GM19025 (cell line): ENCODE measurements at regions not wholly inside any gene's neighbourhood (a gene's known extent, or its start where the extent isn't known, plus 50 kb on each side); places are given as distances from the start of the nearest gene placed in this dataset.
"Not testable (repeated sequence)": the region's sequence is repeated elsewhere in the genome, so short reads cannot be mapped to it uniquely, and the experiment has no call there.

Experiments
- ATAC-seq: cut with Tn5 transposase; IDR thresholded peaks from one replicate; pipeline ENCODE4 v1.9.1; 2021; ENCODE audit warnings: mild to moderate bottlenecking, low read depth, moderate library complexity; ENCODE audit not compliant: unreplicated experiment

DNA sequence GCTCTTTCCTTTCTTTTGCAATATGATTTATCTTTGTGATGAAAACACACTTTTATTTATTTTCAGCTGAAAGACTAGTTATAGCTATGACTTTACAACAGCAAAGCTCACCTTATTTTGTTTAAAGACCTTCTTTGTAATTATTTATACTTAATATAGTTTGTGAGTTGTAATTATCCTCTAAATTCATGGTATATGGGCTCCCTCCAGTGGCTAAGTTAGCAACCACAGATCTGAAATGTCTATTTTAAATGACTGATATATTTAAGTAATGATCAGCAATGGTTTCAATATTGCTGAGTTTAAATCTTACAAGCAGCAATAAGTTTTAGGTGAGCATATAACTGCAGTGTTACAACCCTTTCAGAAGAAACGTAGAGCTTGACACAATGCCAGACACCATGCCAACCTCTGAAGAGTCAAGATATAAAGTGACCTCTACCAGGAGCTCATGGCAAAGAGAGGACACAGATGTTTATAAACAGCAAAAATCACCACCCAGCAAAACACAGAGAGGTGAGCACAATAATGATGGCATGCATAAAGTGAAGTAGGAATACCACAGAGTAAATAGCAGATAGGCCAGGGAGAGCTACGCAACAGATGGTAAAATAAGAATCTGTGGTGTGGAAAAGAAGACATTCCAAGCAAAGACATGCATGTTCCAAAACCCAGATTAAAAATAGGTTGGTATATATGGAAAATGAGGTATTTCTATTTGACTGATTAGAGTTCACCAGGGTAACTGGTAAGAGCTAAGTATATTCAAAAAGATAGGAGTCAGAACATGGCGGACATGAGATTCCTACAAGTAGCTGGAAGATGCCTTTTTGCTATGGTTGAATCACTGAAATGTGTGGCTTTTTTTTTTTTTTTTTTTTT is 143.7 kb upstream of the ZNF385D start:
- no peak for ATAC-seq

DNA sequence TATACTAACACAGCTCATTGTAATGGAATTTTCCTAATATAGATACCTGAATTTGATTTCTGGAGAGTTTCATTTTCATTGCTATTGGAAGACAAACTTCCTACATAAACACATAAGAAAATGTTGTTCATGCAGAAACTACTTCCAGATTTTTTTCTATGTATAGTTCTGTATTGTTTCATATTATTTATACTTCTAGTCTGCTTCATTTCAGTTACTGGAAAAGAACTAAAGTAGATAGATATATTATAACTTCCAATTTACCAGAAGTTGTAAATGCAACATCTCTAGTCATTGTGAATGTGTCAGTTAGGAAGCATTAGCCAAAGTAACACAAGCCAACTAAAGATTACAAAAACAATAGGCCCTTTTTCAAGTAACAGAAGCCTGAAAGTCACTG is 147.3 kb upstream of the ZNF385D start:
- no peak for ATAC-seq

DNA sequence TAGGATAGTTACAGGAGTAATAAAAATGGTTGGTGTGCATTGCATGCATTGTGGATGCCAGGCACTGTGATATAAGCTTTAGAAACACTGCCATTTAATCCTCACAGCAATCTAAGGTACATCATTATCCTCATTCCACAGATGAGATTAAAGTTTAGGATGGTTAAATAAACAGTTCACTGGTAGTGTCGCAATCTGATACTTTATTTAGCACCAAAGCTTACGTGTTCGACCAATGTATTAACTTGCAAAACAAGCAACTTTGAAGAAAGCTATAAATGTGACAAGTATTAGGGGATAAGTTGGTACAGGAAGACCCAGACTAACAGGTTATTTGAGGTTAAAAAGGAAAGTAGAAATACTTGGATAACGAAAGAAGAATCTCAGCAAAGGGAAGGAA is 150.5 kb upstream of the ZNF385D start:
- no peak for ATAC-seq

DNA sequence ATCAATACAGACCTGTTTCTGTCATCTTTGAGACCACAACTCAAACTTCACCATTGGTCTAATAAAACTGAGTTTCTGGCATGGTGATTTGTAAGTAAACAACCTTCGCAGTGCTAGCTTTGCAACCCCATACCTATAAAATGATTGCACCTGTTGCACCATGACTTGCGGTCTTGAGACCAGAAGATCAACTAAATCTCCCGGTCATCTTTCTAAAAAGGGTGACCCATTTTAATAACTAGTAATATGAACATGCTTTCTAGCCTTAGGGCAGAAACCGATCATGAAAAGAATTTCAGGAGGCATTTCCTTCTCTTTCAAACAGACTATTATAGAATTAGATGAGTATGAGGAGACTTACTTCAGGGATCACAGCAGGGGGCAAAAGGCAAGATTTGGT is 151.9 kb upstream of the ZNF385D start:
- no peak for ATAC-seq

DNA sequence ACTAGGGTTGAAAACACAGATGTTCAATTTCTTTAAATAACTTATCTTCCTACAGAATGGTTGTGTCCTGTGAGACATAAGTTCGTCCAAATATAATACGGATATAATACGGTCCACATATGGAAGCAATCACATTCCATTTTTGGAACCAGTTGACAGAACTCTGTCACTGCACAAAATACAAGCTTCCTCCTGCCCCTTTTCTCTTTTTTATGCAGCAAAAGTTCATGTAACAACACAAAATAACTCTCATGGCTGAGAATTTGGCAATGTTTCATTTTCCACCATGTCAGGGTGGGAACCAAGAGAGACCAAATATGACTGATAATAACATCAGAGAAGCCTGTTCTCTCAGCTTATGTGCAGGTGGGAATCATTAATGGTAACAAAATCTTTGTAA is 158.1 kb upstream of the ZNF385D start:
- ATAC-seq = no peak

DNA sequence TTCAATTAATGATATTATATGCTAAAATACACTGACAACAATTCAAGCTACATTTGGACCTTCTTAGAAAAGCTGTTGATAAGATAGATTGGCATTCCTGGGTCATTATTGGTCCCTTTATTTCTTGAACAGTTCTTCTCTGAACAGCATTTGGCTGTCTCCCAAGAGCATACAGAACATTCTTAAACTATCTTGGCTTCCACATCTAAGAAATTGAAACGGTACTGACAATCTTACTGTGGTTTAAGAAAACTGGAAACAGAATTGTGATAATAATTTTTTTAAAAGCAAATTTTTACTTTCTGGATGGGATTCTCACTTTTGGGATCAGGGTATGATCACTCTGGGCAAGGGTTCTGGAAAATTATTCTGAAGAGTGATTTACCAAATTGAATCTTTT is 161.7 kb upstream of the ZNF385D start:
- ATAC-seq = no peak

DNA sequence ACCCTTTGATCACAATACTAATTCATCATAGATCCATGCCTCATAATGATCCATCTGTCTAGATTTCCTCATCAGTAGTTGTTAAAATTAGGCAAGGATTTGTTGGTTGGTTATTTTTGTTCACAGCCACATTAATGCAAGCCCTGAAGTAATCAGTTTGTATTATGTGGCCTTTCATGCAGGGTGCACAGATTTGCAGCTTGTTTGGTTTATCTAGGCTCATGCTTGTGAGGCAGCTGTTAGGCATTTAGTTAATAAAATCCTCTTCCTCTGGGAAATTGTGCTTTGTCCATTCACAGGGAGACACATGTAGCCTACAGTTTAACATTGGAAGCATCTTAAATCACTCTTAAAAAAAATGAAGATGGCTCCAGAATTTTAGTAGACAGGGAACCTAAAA is 162.8 kb upstream of the ZNF385D start:
- ATAC-seq = no peak

DNA sequence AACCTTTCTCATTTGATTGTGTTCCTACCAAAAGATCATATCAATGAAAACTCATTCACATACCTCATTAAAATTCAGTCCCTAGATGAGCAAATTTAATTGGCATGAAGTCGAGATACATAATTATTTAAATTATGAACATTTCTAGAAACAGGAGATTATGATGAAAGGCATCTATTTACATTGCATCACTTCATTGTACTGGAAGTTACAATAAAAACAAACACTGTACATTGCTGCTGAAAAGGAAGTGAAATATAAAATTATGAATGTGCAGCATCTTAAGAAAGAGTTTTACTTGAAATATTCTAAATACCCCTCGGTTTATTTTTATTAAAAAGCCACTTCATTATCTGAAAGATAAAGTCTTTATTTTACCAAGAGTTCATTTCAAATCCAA is 163.4 kb upstream of the ZNF385D start:
- no peak for ATAC-seq

DNA sequence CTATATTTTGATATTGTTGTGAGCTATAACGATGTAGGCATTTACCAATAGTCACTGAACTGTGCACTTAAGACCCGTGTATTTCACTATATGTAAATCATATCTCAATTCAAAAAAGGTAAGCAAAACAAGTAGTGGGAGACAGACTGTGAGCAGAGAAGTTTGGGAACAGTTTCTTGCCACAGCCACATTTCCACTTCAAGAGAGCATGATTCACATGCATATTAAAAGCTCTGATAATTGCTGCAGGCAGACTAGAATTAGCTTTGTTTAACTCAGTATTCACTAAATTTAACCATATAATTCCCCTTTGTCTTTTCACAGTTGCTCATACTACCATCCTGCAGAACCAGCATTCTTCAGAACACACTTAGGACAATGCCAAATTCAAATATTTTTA is 168.4 kb upstream of the ZNF385D start:
- ATAC-seq = no peak

DNA sequence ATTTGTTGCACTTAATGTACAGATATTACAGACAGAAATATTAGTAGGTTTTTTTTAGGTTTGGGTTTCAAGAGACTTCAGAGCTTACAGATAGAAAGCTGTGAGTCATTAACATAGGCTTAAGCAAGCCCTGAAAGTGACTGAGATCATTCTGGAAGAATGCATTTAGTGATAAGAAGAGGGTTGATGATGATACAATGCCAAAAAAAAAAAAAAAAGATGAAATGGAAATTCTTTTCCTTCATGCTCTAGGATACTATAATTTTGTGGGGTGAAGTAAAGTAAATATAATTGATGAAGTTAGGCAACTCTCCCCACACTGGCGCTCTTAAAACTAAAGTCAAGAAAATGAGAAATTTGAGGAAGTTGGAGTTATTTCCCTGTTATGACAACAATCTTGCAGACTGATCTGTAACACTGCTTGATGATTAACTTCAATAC is 169.4 kb upstream of the ZNF385D start:
- no peak for ATAC-seq

DNA sequence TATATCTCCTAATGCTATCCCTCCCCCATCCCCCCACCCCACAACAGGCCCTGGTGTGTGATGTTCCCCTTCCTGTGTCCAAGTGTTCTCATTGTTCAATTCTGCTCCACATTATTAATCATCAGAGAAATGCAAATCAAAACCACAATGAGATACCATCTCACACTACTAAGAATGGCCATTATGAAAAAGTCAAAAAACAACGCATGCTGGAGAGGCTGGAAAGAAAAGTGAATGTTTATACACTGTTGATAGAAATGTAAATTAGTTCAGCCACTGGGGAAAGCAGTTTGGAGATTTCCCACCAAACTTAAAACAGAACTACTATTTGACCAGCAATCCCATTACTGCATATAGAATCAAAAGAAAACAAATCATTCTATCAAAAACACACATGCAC is 172.1 kb upstream of the ZNF385D start:
- ATAC-seq = not testable (repeated sequence)

DNA sequence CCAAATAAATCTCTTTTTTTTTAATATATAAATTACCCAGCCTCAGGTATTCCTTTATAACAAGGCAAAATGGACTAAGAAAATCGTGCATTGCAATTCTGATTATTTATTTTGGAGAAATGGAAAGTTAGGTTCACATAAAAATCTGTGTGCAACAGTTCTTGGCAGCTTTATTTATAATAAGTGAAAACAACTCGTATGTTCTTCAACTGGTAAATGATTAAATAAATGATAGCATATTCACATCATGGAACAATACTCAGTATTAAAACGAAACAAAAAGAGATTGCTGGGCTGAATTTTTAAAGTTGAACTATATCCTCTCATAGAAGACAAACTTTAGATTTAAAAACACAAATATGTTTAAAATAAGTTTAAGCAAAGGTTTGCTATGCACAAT is 176.3 kb upstream of the ZNF385D start:
- ATAC-seq = no peak

DNA sequence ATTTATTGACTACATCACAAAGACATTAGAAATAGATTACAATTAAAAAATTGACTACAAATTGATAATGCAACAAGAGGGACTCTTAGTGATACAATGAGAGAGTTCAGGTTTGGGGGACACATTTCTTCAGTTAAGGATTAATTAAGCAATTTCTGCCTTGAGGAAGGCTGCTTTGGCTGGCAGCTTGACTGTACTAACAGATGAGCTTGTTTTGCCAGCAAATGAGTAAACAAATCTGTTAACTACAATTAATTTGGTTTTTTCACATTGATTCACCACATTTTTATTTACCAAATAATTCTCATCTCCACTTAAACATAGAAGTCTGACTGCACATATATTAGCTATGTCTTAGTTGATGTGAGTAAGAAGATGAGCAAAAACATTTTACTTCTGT is 183.6 kb upstream of the ZNF385D start:
- ATAC-seq = no peak

DNA sequence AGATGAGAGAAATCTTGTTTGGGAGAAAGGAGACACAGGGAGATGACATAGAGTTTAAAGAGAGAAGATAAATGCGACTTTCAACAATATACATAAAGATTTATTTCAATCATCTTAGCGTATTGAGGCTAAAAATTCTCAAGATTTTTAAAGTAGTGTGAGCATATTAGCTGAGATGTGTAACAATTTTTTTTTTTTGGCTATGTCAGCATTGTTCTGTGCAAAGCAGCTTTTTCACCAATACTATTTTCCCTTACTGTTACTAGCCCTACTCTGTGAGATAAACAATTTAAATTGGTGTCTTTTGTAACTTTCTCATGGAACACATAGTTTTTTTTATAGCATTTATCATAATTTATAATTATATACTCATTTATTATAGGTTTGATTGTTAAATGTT is 185.2 kb upstream of the ZNF385D start:
- ATAC-seq = no peak

DNA sequence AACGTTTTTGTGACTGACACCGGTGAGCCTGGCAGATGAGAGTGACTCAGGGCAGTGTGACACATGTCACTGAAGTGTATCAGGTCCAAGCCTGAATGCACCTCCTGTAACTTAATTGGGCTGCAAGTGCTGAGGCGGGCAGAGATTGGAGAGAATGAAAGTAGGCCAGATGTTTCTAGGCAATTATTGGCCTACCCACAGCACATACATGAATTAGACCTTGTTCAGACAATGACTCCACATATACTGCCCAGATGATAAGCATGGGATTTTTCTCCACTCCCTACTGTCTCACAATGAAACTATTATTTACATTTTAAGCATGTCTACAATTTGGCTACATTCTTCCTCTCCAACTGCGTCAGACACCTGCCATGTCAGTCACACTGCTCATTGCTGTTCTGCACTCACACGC is 187.3 kb upstream of the ZNF385D start:
- ATAC-seq = no peak

DNA sequence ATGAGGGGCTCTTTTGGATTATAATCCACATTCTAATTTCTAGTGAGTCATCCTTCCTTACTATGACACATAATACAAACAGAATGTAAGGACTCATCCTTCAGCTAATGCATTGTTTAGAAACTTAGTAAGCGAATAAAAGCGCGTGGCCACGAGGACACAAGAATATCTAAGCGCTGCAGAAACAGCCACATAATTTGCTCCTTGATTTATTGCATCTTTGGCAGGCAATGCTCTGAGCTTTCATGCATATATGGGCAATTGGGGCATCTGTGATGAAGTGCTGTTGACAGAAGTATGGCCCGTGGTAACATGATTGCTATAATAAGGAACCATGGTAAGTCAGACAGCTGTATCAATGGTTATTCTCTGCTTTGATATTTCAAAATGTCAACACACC is 191.3 kb upstream of the ZNF385D start:
- ATAC-seq = no peak

DNA sequence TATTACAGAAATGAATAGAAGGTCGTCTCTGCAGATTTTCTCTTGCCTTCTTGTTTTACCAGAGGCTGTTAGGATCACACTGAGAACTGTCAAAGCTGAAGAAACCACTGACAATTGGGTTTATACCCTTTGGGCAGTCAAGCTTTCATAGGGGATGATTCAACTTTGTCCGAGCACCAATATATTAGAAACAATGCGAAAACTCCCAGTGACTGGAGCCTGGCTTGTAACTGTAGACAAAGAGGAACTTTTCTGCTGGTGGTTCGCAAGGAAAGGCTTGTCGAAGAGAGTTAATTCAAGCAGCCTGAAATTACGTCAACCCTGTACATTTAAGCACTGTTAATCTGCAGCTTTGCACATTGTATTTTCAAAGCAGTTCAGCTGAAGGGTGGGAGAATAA is 193.2 kb upstream of the ZNF385D start:
- ATAC-seq = no peak

DNA sequence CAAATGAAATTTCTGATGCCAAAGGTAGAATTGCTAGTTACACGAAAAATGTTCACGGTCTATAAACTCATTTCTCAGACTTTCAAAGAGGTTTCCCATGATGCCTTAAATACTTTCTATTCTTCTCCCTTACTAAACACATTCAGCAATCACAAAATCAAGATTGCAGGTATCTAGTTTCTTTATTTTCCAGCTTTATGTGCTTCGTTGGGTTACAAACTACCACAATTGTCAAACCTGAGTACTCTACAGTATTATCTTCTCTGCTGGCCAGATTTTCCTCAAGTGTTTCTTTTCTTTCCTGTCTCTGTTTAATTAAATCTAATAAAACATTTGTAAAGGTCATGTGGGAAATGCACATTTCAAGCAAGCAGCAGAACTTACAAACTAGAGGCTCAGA is 201.8 kb upstream of the ZNF385D start:
- no peak for ATAC-seq

DNA sequence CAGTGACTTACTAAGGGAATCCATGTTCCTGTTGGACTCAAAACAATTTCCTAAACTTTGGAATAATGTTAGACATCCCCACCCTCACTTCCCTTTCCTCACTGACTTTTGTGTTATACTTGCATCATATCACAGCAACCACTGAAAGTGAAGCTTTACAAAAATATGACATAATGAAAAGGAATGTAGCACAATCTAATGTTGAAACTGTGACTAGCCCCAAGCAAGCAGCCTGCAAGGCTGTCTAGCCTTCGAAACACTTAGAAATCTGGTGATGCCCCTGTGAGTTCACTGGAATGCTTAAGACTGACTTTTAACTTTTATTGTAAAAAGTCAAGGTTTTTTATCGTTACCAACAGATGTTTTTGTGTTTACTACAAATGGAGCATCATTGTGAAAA is 203.7 kb upstream of the ZNF385D start:
- no peak for ATAC-seq

DNA sequence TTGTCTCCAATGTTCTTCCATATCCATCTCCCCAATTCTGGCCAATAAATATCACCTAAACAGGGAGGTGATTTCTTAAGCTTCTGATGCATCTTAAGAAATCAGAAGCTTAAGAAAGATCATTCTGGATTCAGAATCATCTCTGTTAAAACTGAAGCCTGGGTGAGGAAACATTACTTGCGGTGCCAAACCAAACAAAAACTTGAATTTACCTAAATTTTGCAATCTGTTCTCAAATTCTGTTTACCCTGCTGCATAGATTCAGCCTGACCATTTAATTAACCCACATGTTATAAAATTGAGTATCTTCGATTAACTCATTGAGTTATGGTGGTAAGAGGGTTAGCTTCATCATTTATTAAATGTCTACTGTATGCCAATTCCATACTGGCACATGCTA is 204.4 kb upstream of the ZNF385D start:
- no peak for ATAC-seq

DNA sequence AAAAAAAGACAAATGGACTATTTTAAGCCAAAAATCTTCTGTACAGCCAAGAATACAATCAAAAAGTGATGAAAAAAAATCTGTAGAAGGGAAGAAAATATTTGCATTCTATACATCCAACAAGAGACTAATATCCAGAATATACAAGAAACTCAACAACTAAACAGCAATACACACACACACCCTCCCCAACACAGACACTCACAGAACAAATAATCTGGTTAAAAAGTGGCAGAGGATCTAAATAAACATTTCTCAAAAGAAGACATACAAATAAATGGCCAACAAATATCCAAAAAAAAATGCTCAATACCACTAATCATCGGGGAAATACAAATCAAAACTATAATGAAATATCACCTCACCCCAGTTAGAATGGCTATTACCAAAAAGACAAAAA is 209.0 kb upstream of the ZNF385D start:
- no peak for ATAC-seq

DNA sequence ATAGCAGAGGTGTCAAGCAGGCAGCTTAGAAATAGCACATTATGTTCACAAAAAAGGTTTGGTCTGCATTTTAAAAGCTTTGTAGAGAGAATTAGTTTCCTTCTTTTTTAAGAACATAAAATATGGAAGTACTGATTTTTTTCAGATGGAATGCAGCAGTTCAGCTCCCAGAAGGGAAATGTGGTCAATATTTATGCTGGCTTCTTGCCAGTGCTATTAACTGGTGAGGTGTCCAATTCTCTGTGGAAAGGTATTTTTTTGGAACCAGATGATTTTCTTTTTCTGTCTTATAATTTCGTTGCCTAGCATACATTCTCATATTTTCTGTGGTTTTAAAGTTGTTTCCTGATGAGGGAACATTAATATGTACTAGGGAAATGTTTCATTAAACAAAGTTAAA is 211.4 kb upstream of the ZNF385D start:
- ATAC-seq = no peak

DNA sequence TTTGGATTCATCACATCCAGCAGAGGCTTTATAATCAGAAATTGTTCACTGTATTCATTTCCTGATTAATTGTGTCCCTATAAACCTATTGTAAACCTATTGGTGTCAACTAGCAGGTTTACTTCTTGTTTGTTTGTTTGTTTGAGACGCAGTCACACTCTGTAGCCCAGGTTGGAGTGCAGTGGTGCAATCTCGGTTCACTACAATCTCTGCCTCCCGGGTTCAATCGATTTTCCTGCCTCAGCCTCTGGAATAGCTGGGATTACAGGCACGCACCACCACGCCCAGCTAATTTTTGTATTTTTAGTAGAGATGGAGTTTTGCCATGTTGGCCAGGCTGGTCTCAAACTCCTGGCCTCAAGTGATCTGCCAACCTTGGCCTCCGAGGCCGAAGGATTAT is 215.4 kb upstream of the ZNF385D start:
- ATAC-seq = not testable (repeated sequence)
